ENCODE measurements at regions not wholly inside any gene's neighbourhood (a gene's known extent, or its start where the extent isn't known, plus 50 kb on each side); places are given as distances from the start of the nearest gene placed in this dataset.
"Not testable (repeated sequence)": the region's sequence is repeated elsewhere in the genome, so short reads cannot be mapped to it uniquely, and the experiment has no call there.

DNA sequence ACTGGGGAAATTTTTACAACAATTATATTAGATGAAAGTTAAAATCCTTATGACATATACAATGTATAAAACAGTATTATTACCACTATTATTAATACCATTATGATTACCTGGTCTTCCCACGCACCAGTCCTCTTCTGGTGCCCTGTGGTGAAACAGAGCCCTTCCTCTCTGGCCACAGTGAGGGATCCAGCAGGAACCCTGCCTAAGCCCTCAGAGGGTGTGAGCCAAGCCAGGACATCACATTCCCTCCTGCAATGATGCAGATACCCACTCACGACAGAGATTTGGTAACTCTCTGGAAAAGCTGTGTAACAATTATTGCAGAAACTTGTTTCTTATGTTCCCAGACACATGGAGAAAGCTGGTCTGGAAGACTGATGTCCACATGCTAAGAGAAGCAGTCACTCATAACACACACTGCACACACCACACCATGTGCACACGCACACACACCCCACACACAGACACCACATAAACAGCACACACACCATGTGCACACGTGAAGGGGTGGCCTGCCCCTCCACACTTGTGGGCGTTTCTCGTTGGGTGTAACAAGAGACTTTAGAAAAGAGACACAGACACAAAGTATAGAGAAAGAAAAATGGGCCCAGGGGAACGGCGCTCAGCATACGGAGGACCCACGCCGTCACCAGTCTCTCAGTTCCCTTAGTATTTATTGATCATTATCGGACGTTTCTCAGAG is 1373.8 kb upstream of the DEFB115 start:
- not testable (repeated sequence) for DNase-seq

DNA sequence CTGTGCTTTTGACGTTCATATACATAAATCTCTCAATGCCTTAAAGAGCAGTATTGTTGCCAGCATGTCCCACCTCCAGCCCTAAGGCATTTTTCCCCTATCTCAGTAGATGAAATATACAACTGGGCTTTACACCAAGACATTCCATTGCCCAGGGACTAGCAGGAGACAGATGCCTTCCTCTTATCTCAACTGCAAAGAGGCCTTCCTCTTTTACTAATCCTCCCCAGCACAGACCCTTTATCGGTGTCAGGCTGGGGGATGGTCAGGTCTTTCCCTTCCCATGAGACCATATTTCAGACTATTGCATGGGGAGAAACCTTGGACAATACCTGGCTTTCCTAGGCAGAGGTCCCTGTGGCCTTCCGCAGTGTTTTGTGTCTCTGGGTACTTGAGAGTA is 1373.1 kb upstream of the DEFB115 start:
- not testable (repeated sequence) for DNase-seq

DNA sequence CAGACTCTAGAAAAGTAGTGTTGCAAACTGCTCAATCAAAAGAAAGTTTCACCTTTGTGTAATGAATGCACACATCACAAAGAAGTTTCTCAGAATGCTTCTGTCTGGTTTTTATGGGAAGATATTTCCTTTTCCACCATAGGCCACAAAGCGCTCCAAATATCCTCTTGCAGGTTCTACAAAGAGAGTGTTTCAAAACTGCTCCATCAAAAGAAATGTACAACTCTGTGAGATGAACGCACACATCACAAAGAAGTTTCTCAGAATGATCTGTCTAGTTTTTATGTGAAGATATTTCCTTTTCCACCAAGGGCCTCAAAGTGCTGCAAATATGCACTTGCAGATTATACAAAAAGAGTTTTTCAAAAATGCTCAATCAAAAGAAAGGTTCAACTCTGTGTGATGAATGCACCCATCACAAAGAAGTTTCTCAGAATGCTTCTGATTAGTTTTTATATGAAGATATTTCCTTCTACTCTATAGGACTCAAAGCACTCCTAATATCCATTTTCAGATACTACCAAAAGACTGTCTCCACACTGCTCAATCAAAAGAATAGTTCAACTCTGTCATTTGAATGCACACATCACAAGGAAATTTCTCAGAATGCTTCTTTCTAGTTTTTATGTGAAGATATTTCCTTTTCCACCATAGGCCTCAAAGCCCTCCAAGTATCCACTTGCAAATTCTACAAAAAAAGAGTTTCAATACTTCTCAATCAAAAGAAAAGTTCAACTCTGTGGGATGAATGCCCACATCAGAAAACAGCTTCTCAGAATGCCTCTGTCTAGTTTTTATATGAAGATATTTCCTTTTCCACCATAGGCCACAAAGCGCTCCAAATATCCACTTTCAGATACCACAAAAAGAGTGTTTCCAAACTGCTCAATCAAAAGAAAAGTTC is 1371.9 kb upstream of the DEFB115 start:
- not testable (repeated sequence) for DNase-seq

DNA sequence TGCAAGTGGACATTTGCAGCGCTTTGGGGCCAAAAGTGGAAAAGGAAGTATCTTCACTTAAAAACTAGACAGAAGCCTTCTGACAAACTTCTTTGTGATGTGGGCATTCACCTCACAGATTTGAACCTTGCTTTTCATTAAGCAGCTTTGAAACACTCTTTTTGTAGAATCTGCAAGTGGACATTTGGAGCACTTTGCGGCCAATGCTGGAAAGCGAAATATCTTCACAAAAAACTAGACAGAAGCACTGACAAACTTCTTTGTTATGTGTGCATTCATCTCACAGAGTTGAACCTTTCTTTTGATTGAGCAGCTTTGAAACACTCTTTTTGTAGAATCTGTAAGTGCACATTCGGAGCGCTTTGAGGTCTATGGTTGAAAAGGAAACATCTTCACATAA is 1365.9 kb upstream of the DEFB115 start:
- DNase-seq: not testable (repeated sequence)

Small RNA genes lying in the stretch of these regions (small RNA-seq; reads per million reads assigned to genes)
- 0.09 reads per million for gene RF00002 (ENCODE audit: low replicate concordance)

Data from skin of body (tissue), 2 donors.